Endothelial cell of umbilical vein (primary cell): ENCODE measurements at regions not wholly inside any gene's neighbourhood (a gene's known extent, or its start where the extent isn't known, plus 50 kb on each side); places are given as distances from the start of the nearest gene placed in this dataset.

Experiments used
- BruUV-seq: library from RNA; stranded (reverse); fragments of 400-500 nt; replicated peaks from 2 replicates; lab custom pipeline; 2021; lab: Mats Ljungman, UMichigan
- CTCF ChIA-PET: fragments of 300-600, 350-600 bp; sonication (Branson Sonifier 250); formaldehyde crosslinking; loops from one replicate; lab custom pipeline; 2021; ENCODE audit warnings: antibody characterized with exemption, inconsistent platforms; lab: Charles Lee
- POLR2A ChIA-PET: fragments of 300-600, 350-600 bp; sonication (Branson Sonifier 250); formaldehyde crosslinking; loops from one replicate; lab custom pipeline; 2021; ENCODE audit warnings: antibody characterized with exemption, inconsistent platforms; lab: Charles Lee
- DNase-seq: peaks from one replicate; pipeline ENCODE4 v3.0.0-alpha.2; 2011; ENCODE audit warnings: low read depth, low spot score
- FAIRE-seq: peaks from 2 replicates; lab custom pipeline; 2011; peaks lifted over from hg19 to GRCh38; lab: Jason Lieb, UNC
- H2AFZ ChIP-seq: 2 replicates; pipeline ENCODE4 v1.6.0; 2012; ENCODE audit warnings: low read depth, low read length, control low read depth, inconsistent platforms
- H3K27ac ChIP-seq: 2 replicates; pipeline ENCODE4 v1.5.1; 2011; ENCODE audit warnings: low read depth, mild to moderate bottlenecking, control low read depth, low read length, moderate library complexity; ENCODE audit not compliant: insufficient read depth
- H3K27me3 ChIP-seq, 2 experiments: 2 replicates each; pipeline versions ENCODE4 v1.6.0 to v1.6.1; 2011; ENCODE audit warnings: low read length in 2 of 2, mixed read lengths in 1 of 2; ENCODE audit not compliant: control insufficient read depth in 2 of 2, insufficient read depth in 2 of 2
- H3K36me3 ChIP-seq, 2 experiments: 2 replicates in 1 of 2; 3 replicates in 1 of 2; pipeline ENCODE4 v1.5.1; 2011; ENCODE audit warnings: low read length in 2 of 2, mild to moderate bottlenecking in 1 of 2, moderate library complexity in 1 of 2; ENCODE audit not compliant: control insufficient read depth in 2 of 2, insufficient read depth in 2 of 2; ENCODE audit errors: extremely low read depth in 1 of 2
- H3K4me1 ChIP-seq: 3 replicates; pipeline ENCODE4 v1.5.1; 2011; ENCODE audit warnings: mild to moderate bottlenecking, low read length; ENCODE audit not compliant: control insufficient read depth, insufficient read depth; ENCODE audit errors: extremely low read depth
- H3K4me2 ChIP-seq: 2 replicates; pipeline ENCODE4 v1.6.1; 2011; ENCODE audit warnings: low read length, control low read depth, mixed read lengths; ENCODE audit not compliant: insufficient read depth
- H3K4me3 ChIP-seq, 3 experiments: fragments of 200-600 bp in 1 of 3; sonication (generic), shearing (Covaris generic) in 1 of 3; replicated peaks in 1 of 3; 2 replicates each; pipeline ENCODE4 v1.5.1; 2011 to 2016; ENCODE audit warnings: control low read depth in 3 of 3, low read length in 3 of 3, mild to moderate bottlenecking in 2 of 3, inconsistent platforms in 1 of 3, low read depth in 1 of 3, moderate library complexity in 1 of 3; ENCODE audit not compliant: insufficient read depth in 1 of 3
- H3K79me2 ChIP-seq: 2 replicates; pipeline ENCODE4 v1.6.0; 2012; ENCODE audit warnings: low read length, inconsistent platforms; ENCODE audit not compliant: control insufficient read depth, insufficient read depth
- H3K9ac ChIP-seq: replicated peaks from 2 replicates; pipeline ENCODE3; 2011; ENCODE audit warnings: low read length, control low read depth; ENCODE audit not compliant: insufficient read depth; ENCODE audit errors: extremely low read depth
- H3K9me1 ChIP-seq: replicated peaks from 3 replicates; pipeline ENCODE4 v1.6.0; 2011; ENCODE audit warnings: mild to moderate bottlenecking, low read length; ENCODE audit not compliant: control insufficient read depth, insufficient read depth; ENCODE audit errors: extremely low read depth
- H3K9me3 ChIP-seq: replicated peaks from 2 replicates; pipeline ENCODE4 v1.5.1; 2012; ENCODE audit warnings: low read length, inconsistent platforms; ENCODE audit not compliant: control insufficient read depth, insufficient read depth
- H4K20me1 ChIP-seq: replicated peaks from 2 replicates; pipeline ENCODE3; 2011; ENCODE audit warnings: mild to moderate bottlenecking, low read length; ENCODE audit not compliant: control insufficient read depth, insufficient read depth; ENCODE audit errors: extremely low read depth
- CTCF ChIP-seq, 2 donors: IDR thresholded peaks; 1 replicate in 1 of 2; 2 replicates in 1 of 2; pipeline ENCODE4 v1.5.1; 2011; ENCODE audit warnings: low read length in 2 of 2, mild to moderate bottlenecking in 2 of 2, moderate library complexity in 2 of 2, control low read depth in 1 of 2, inconsistent platforms in 1 of 2, low read depth in 1 of 2; ENCODE audit not compliant: insufficient read depth in 1 of 2; ENCODE audit errors: extremely low read depth in 1 of 2
- EZH2 ChIP-seq: IDR thresholded peaks from 2 replicates; pipeline ENCODE4 v1.6.1; 2012; ENCODE audit warnings: borderline replicate concordance, low read depth, mild to moderate bottlenecking, moderate library complexity, low read length, inconsistent platforms; ENCODE audit not compliant: severe bottlenecking
- FOS ChIP-seq: IDR thresholded peaks from 2 replicates; pipeline ENCODE4 v1.6.1; 2011; ENCODE audit warnings: mild to moderate bottlenecking, low read length, moderate library complexity, borderline replicate concordance; ENCODE audit not compliant: insufficient read depth
- GATA2 ChIP-seq: IDR thresholded peaks from 2 replicates; pipeline ENCODE4 v1.7.0; 2011; ENCODE audit warnings: low read depth, mild to moderate bottlenecking, moderate library complexity, mixed read lengths, low read length; ENCODE audit not compliant: insufficient read length, insufficient read depth
- JUN ChIP-seq: IDR thresholded peaks from 2 replicates; pipeline ENCODE4 v1.6.1; 2011; ENCODE audit warnings: borderline replicate concordance, low read depth; ENCODE audit not compliant: insufficient read length, insufficient read depth
- MAX ChIP-seq: IDR thresholded peaks from 2 replicates; pipeline ENCODE4 v1.6.1; 2011; ENCODE audit not compliant: insufficient read depth, insufficient read length
- MYC ChIP-seq: IDR thresholded peaks from one replicate; pipeline ENCODE4 v1.6.1; 2011; ENCODE audit warnings: mild to moderate bottlenecking, low read depth, low read length
- POLR2A ChIP-seq: IDR thresholded peaks from 2 replicates; pipeline ENCODE4 v1.6.1; 2012; ENCODE audit warnings: low read depth, mild to moderate bottlenecking, control low read depth, low read length
- POLR2AphosphoS5 ChIP-seq: IDR thresholded peaks from 2 replicates; pipeline ENCODE4 v1.6.1; 2012; ENCODE audit warnings: low read depth, mild to moderate bottlenecking, control low read depth, low read length, moderate library complexity; ENCODE audit not compliant: insufficient read depth
- dilution Hi-C: fragments of 300-500 bp; cut with MboI; formaldehyde crosslinking; loops from one replicate; pipeline ENCODE4 v1.15.0; 2019; ENCODE audit warnings: low sequenced_read_pairs; ENCODE audit not compliant: extremely low pct_ligation_motif_present
- intact Hi-C: fragments of 100-400 bp; cut with micrococcal nuclease; formaldehyde crosslinking; loops from one replicate; pipeline ENCODE4 v1.10.0; 2022

- Histone ChIP-seq H3K36me3 (no peaks in the 10 kb centered on the region), H3K9ac (no peak overlapping the region), H3K27me3 (no peaks in the 10 kb centered on the region), H4K20me1 (no peaks in the 10 kb centered on the region), H3K4me3 (no peak overlapping the region), H3K4me1 (no peaks in the 10 kb centered on the region), H3K9me3 (peaks cover 7% of the 10 kb centered on the region), H3K27ac (no peak overlapping the region), H3K4me2 (no peak overlapping the region), H3K79me2 (no peaks in the 10 kb centered on the region), H3K9me1 (no peaks in the 10 kb centered on the region), H2AFZ (no peak overlapping the region)
- BruUV-seq: no TSS peak
- DNase-seq: no peak
- ChIA-PET CTCF (no interaction called here), POLR2A (no interaction called here)
- dilution Hi-C loops: no loop called here
- TF ChIP-seq JUN (no peak), CTCF (IDR thresholded peaks at IDR 0.05; ENCODE audit: extremely low read depth in 1 of 2, insufficient read depth in 1 of 2, low read depth in 1 of 2, low read length in 2 of 2) (no peak), POLR2AphosphoS5 (no peak), MAX (no peak), EZH2 (no peak), GATA2 (no peak), POLR2A (no peak), FOS (no peak), MYC (no peak)
- intact Hi-C loops: no loop called here
- no peak for FAIRE-seq
Measured at GRCh38 chr16:73817526-73818324, 478.9 kb upstream of the PSMD7 start.
